Tongue (tissue), 1 donor: ENCODE measurements at regions not wholly inside any gene's neighbourhood (a gene's known extent, or its start where the extent isn't known, plus 50 kb on each side); places are given as distances from the start of the nearest gene placed in this dataset.
A peak's percentile ranks its signal among the peaks of the same experiment; 100 is the strongest.
"Not testable (repeated sequence)": the region's sequence is repeated elsewhere in the genome, so short reads cannot be mapped to it uniquely, and the experiment has no call there.

Experiments
- DNase-seq: peaks from one replicate; pipeline ENCODE4 v3.0.0-alpha.2; 2015

DNA sequence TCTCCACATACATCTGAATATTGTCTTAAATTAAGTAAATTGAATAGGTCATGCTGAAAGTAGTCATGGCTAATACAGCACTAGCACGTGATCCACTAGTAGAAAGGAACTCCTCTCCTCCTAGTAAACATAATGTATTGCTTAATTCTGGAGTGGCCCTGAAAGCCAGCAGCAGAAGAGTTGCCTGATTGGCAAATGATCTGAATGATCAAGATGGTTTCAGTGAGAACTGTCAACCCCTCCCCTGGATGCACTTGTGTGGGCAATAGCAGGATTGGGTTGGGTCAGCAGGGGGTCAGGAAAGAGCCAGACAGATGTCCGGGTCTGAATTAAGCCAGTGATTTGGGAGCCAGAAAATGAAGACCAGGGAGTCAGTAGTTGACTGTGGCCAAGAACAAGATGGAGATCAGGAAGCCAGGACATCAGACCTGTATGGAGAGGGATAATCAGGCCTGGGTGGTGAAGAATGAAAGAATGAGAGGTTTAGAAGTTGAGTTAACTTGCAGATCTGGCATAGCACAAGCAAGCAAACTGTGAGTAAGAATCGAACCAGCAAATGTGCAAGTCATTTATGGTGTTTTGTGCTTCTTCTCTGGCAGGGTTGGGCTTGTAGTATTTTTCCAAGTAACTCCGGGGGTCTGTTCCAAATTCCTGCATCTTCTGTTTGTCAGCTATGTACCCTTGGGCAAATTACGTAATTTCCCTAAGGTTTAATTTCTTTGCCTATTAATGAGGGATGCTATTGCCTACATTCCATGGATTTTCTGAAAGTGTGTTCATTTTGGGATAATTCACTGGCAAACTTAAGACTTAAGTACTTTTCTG is 304.9 kb downstream of the CD109 start:
- no peak for DNase-seq

DNA sequence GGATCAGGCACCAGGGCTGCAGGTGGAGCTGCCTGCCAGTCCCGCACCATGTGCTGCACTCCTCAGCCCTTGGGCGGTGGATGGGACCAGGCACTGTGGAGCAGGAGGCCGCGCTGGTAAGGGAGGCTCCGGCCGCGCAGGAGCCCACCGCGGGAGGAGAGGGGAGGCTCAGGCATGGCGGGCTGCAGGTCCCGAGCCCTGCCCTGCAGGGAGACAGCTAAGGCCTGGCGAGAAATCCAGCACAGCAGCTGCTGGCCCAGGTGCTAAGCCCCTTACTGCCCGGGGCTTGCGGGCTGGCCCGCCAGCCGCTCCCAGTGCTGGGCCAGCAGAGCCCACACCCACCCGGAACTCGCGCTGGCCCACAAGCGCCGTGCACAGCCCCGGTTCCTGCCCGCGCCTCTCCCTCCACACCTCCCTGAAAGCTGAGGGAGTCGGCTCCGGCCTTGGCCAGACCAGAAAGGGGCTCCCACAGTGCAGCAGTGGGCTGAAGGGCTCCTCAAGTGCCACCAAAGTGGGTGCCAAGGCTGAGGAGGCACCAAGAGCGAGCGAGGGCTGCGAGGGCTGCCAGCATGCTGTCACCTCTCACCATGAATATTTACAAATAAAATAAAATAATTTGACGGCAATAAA is 294.7 kb downstream of the CD109 start:
- not testable (repeated sequence) for DNase-seq

DNA sequence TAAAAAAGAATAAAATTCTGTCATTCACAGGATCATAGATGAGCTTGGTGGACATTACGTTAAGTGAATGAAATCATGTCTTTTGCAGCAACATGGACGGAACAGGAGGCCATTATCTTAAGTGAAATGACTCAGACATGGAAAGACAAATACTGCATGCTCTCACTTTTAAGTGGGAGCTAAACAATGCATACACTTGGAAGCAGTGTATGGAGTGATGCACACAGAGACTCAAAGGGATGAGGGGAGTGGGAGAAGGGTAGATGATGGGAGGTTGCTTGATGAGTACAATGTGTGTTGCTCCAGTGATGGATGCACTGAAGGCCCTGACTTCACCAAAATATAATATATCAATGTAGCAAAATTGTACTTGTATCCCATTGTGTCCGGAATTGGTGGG is 293.4 kb downstream of the CD109 start:
- no peak for DNase-seq

DNA sequence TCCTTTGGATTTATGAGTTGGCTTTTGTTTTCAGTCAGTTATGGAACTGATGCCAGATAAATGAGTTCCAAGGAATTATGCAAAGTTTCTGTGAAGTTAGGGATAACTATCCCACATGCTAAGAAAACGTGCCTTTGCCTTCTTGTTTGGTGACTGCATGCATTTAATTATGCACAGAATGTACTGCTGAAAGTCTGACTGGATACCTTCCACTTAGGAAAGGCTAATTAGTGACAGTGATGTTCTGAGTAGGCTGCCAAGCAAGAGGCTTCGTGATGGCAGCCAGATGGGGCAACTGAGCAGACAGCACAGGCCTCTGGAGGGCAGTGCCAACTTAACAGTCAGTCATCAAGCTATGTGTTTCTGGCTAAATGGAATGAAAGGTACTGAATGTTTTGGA is 289.9 kb downstream of the CD109 start:
- no peak for DNase-seq

- DNase-seq = no peak
Measured at GRCh38 chr6:73984571-73985210, 288.7 kb downstream of the CD109 start.

GRCh38 chr6:73983367-73983766 is 287.4 kb downstream of the CD109 start:
- DNase-seq = no peak

- DNase-seq = no peak
Measured at GRCh38 chr6:73980096-73980495, 284.1 kb downstream of the CD109 start.

- DNase-seq = no peak
Measured at GRCh38 chr6:73978330-73978729, 282.3 kb downstream of the CD109 start.

GRCh38 chr6:73972518-73972917 is 276.5 kb downstream of the CD109 start:
- DNase-seq = not testable (repeated sequence)

DNA sequence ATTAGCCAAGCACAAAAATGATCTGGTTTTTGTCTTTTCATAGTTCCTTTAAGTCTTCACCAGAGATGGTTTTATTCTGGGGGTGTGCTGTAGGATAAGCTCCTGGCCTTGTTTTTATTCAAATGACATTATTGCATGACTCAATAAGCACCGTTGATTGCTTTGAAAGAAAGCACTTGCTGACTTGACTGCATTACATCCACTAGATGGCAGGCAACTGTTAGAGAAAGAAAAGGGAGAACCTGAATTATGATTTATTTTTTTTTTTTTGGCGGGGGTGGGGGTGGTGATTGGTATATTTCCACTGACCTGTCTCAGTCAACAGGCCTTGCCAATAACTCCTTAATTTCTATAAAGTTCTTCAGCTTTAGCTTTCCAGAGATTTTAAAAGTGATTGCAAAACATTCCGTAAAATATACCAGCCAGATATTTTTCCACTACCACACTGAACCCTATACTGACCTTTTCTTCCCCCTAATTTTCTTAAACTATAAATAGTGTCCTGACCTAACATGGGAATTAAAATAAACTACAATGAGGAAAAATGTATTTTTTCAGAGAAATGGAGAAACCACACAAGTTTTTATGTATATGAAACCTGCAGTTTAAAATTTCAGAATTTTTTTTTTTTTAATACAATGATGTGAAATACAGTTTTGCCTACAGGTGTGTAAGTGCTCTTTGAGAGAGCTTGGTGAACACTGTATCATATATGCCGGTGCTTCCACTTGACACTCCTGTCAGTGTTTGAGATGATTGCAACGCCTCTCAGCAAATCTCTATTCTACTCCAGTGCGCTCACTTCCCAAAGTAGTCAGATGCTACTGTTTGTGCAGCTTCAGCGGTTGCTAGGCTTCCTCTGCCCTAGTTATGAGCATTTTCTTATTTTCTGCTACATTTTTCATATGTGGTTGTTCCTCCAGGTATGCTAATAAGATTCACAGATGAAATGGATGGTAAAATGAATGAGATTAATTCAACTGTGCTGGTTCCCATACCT is 274.3 kb downstream of the CD109 start:
- peak; percentile 84 for DNase-seq

GRCh38 chr6:73968221-73968757 is 272.3 kb downstream of the CD109 start:
- no peak for DNase-seq

DNA sequence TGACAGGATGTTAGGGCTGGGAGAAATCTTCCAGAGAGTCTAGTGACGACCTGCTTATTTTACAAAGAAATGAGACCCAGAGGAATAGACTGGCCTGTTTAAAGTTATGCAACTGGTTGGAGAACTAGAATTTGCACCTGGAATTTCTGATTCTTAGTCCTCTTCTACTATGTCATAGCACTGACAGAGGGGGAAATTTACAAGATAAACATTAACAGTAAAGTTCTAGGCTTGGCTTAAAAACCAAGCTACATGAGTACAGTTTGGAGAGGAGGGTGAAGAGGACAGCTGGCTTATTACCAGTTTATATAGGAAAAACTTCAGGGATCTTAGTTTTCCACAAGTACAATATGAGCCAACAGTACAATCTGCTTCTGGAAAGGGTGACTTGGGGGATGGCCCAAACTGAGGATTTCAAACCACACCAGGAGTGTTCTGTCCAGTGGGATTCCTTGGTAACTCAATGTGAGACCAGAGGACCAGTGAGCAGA is 269.6 kb downstream of the CD109 start:
- DNase-seq = peak; percentile 63

DNA sequence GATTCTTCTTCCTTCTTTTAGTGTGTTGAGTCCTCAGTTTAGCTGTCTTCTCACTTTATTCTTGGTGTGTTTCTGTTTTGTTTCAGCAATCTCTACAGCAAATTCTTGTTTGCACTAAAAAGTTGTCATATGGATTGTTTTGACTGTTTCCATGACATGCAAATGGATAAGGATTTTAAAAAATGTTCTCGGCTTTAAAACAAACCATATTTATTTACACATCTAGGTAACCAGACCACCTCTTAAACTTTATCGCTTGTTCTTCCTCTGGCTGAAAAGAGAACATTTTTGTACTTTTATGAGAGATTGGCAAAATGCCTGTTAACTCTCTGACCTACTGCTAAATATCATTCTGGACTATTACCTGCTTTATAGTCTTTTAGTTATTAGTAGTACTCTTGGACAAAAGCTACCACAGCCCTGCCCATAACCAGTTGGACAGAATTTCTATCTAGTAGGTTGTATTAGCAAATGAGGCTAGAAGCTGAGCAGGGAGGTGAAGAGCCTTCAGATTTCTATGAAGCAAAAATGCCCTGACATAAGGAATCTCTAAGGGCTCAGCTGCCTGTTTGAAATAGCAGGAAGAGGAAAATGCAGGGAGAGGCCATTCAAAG is 268.3 kb downstream of the CD109 start:
- peak; percentile 54 for DNase-seq

DNA sequence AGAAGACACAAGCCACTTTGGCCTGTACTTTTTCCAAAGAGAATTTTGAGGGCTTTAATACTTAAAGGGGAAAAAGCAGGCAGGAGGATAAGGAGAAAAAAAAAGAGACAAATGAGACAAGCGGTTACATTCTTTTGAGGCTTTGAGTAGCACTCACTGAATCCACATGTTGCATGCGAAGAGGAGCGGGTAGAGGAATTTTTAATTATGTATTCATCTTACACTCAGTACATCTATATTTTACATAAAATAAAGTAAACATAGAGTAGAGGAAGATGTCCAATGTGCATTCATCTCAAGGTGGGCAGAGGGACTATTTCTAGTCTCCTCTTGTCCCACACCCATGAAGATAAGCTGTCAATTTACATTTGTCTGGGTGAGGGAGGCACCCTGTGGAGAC is 266.9 kb downstream of the CD109 start:
- no peak for DNase-seq

DNA sequence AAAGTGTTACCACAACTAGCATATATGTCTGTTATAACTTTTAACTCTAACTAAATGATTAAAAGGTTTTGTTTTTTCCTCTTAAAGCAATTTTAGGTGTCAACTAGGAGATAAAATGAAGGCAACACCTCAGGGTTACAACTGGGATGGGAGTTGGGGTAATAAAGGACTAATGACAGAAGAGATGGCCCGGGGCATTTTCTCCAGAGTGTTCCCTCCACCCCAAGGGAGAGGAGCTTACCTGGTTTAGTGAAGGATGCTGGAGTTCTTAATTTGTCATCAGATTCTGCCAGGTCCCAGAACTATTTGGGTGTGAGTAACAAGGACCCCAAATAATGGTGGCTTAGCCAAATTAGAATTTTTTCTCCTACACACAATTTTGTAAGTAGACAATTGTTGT is 260.3 kb downstream of the CD109 start:
- no peak for DNase-seq

- no peak for DNase-seq
Measured at GRCh38 chr6:73955800-73956199, 259.8 kb downstream of the CD109 start.

- no peak for DNase-seq
Measured at GRCh38 chr6:73954881-73955280, 258.9 kb downstream of the CD109 start.

DNA sequence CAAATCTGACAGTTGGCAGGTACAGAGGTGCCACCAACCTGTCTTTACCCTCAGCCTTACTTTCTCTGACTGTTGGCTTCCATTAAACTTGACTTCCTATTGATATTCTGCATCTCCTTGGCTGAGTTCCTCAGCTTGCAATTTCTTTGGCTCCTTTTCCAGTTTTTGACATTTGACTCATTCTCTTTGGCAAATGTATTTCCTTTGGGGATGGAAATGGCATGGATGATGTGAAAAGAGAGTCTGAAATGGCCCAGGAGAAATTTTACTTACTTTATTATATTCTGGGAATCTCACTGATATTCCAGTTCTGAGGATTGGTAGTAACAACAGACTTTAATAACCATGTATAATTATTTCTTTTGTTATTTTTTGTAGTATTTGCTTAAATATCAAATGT is 255.2 kb downstream of the CD109 start:
- DNase-seq = peak; percentile 24

DNA sequence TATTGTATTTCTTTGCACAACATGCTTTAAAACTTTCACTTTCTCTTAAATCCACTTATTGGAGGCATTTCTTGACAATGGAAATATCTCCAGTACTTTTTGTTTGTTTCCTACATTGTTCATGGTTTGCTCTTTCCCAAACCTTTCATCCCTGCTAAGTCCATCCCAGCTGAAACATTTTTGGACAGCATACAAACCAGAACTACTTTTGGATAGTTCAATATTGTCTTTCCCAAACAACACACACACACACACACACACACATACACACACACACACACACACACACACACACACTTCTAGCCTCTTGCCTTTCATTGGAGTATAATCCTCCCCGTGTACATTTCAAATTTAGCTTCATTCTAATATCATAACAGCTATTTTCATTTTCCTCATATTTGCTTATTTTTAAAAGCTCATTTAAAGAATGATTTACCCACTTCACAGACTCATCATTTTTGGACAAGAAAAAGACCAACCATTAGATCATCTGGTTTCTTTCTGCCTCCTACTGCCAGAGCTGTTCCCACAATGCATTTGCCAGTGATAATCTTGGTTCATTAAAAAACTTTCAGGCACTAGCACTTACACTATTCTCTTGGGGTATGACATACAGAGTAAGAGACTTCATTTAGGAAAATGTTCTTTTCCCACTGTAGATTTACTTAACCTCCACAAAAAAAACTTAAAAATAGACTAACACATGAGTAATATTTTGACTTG is 248.1 kb downstream of the CD109 start:
- peak; percentile 30 for DNase-seq

DNA sequence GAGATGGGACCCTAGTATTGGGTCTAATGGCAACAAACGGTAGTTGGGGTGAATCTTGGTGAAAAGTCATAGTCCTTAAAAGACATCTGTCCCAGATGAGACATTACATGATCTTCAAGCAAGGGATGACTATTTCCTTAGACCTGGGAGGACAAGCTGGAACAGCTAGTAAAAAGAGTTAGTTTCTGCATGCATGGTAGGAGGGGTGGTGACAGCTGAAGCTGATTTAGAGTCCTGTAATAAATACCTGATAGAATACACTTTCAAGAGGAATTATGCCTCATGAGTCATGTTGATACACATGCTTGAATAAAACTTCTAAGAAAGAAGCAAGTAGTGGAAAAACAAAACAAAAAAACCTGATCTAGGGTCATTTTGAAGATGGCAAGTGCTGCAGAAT is 247.4 kb downstream of the CD109 start:
- no peak for DNase-seq
